ENCODE measurements at regions not wholly inside any gene's neighbourhood (a gene's known extent, or its start where the extent isn't known, plus 50 kb on each side); places are given as distances from the start of the nearest gene placed in this dataset.

- Histone ChIP-seq H3K27ac (no peak overlapping the region), H3K4me1 (no peaks in the 10 kb centered on the region), H3K36me3 (no peaks in the 10 kb centered on the region), H3K27me3 (no peaks in the 10 kb centered on the region), H3K9me3 (no peaks in the 10 kb centered on the region), H3K4me3 (no peak overlapping the region)
- intact Hi-C loops (cut with DNase I; ENCODE audit: low total_unique reads): no loop called here
- TF ChIP-seq CTCF (IDR thresholded peaks at IDR 0.05): no peak
- no peak for DNase-seq
Measured at GRCh38 chr16:16945207-16945606, 525.6 kb downstream of the XYLT1 start.

DNA sequence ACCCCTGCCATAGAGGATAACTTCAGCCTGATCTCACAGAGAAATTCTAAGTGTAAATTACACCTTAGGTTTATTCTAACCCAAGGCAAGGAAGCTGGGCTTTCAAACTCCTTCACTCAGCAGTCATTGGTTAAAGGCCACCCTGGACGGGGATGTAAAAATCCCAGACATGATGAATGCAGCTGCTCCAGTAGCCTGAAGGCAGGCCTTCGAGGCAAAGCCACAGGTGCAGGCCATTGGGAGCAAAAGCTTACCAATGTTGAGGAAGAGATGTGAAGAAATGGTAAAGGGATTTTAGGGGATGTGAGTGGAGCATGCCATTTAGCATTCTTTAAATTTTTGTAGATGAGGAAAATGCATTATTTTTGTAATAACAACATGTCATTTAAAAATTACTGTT lies 514.4 kb downstream of the XYLT1 start:
- Histone ChIP-seq H3K4me3 (no peak overlapping the region), H3K4me1 (no peaks in the 10 kb centered on the region), H3K36me3 (no peaks in the 10 kb centered on the region), H3K9me3 (no peaks in the 10 kb centered on the region), H3K27ac (no peak overlapping the region), H3K27me3 (no peaks in the 10 kb centered on the region)
- intact Hi-C loops (cut with DNase I; ENCODE audit: low total_unique reads): no loop called here
- no peak for DNase-seq
- TF ChIP-seq CTCF (IDR thresholded peaks at IDR 0.05): no peak

DNA sequence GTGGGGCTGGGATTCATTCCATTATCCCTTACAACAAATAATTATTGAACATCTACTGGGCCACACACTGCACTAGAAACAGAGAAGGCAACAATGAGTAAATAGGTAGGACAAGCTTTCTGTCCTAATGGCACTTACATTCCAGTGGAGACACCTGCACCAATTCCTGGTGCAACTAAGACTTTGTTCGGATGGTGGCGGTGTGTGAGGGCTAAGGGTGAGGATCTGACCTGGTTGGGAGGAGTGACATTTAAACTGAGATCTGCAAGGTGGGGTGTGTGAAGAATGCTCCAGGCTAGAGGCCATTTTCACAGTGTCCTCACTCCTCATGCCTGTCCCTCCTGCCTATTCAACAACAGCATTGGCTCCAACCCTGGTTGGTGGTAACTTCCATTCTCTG lies 510.0 kb downstream of the XYLT1 start:
- H3K9me3 ChIP-seq: peaks cover 0 to 8% (median 0%) of the 10 kb centered on the region in 3 donors
- H3K4me1 ChIP-seq: no peaks in the 10 kb centered on the region
- intact Hi-C loops (cut with DNase I; ENCODE audit: low total_unique reads): no loop called here

DNA sequence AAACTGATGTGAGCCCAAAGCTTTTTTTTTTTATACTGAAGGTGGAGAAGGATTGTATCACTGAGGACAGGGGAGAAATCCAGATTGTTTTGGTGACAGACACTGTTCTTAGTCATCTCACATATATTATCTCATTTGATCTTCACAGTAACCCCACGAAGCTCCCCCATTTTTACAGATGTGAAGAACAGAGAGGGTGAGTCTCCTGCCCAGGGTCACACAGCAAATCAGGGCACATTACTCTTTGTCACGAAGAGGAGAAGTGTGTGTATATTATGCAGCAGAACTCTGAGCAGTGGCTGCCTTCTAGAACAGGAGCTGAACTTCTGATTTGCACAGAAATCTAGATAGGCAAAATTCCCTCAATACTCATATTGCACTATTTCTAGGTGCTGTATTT lies 504.3 kb downstream of the XYLT1 start:
- Histone ChIP-seq H3K4me1 (no peaks in the 10 kb centered on the region), H3K36me3 (no peaks in the 10 kb centered on the region), H3K4me3 (no peak overlapping the region), H3K27me3 (no peaks in the 10 kb centered on the region), H3K27ac (no peak overlapping the region), H3K9me3 (peaks cover 0 to 8% (median 0%) of the 10 kb centered on the region in 3 donors)
- no peak for DNase-seq
- intact Hi-C loops (cut with DNase I; ENCODE audit: low total_unique reads): no loop called here
- TF ChIP-seq CTCF (IDR thresholded peaks at IDR 0.05): no peak

More for the DNA sequence above, 510.0 kb downstream of the XYLT1 start:
- no peak for TF ChIP-seq CTCF (IDR thresholded peaks at IDR 0.05)
- Histone ChIP-seq H3K27me3 (no peaks in the 10 kb centered on the region), H3K27ac (no peak overlapping the region), H3K36me3 (no peaks in the 10 kb centered on the region), H3K4me3 (no peak overlapping the region)
- DNase-seq: no peak

DNA sequence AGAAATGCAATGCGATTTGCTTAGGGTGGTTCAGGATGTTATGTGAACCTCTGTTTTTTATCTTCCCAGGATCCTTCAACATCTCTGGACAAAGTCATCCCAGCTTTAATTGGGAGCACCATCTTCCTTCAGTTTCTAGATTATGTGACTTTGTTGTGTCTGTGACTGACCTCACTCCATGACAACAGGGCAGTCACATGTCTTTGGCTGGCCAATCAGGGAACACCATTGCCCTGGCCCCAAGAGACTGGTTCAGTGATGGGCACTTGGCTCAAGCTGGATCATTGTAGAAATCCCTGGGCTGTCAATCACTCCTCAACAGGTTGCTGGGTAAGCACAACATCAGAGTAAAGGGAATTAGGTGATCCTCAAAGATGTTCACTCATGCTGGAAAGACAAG lies 499.7 kb downstream of the XYLT1 start:
- H3K27me3 ChIP-seq: no peaks in the 10 kb centered on the region
- no peak for TF ChIP-seq CTCF (IDR thresholded peaks at IDR 0.05)
- no peaks in the 10 kb centered on the region for H3K9me3 ChIP-seq
- DNase-seq: no peak
- no peak overlapping the region for H3K4me3 ChIP-seq
- intact Hi-C loops (cut with DNase I; ENCODE audit: low total_unique reads): no loop called here
- no peaks in the 10 kb centered on the region for H3K4me1 ChIP-seq
- H3K27ac ChIP-seq: no peak overlapping the region
- H3K36me3 ChIP-seq: no peaks in the 10 kb centered on the region

- H3K27me3 ChIP-seq: no peaks in the 10 kb centered on the region
- H3K36me3 ChIP-seq: no peaks in the 10 kb centered on the region
- intact Hi-C loops (cut with DNase I; ENCODE audit: low total_unique reads): no loop called here
- no peaks in the 10 kb centered on the region for H3K4me1 ChIP-seq
- H3K4me3 ChIP-seq: no peak overlapping the region
- DNase-seq: no peak
- TF ChIP-seq CTCF (IDR thresholded peaks at IDR 0.05): no peak
- no peaks in the 10 kb centered on the region for H3K9me3 ChIP-seq
- H3K27ac ChIP-seq: no peak overlapping the region
Measured at GRCh38 chr16:16972831-16973230, 497.9 kb downstream of the XYLT1 start.
